ENCODE measurements at regions not wholly inside any gene's neighbourhood (a gene's known extent, or its start where the extent isn't known, plus 50 kb on each side); places are given as distances from the start of the nearest gene placed in this dataset.

DNA sequence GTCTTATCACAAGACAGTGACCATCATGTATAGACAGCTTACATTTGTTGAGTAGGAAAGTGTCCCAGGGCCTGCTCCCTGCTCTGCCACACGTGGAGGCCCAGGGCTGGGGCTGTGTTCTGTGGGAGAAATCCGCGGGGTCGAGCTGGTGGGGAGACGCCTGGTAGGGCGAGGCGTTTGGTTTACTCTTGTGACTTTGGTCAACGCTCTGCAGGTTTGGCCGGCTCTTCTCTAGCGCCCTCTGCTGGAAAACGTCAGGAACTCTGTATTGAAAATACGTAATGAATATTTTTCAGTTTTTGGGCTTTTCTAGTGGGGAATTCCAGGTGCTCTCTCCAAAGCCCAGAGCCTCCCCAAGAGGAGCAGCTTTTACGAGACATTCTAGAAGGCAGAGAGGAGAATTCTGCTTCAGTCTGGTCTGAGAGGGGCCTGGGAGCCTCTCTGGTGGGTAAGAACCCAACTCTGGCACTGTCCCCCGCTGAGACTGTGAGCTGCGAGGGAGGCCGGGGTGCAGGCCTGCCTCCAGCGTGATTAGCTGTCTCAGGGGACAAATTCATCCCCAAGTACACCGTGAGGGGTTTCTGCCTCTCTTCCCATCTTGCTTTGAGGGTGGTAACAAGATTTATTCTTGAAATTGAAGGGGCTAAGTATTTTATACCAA, 112.6 kb upstream of the RALGAPA2 start:
- peak; percentile 5 for DNase-seq (ENCODE audit: low read depth)

DNA sequence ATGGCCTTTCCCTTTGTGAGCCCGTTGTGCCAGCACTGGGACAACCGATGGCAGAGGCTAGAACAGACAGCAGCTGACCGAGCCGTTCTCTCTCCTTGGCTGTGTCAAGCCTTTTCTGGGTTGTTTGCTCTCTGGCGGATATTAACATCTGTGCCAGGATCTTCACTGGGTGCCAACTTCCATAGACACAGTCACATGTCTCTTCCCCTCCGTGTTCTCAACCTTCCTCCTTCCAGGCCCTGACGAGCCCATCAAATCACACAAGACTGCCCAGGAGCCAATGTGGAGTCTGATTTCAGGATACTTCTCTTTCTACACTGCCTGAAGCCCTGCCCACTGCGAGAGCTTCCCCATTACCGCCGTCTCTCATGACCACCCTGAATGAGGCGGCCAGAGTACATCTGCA, 111.0 kb upstream of the RALGAPA2 start:
- no peak for DNase-seq (ENCODE audit: low read depth)

DNA sequence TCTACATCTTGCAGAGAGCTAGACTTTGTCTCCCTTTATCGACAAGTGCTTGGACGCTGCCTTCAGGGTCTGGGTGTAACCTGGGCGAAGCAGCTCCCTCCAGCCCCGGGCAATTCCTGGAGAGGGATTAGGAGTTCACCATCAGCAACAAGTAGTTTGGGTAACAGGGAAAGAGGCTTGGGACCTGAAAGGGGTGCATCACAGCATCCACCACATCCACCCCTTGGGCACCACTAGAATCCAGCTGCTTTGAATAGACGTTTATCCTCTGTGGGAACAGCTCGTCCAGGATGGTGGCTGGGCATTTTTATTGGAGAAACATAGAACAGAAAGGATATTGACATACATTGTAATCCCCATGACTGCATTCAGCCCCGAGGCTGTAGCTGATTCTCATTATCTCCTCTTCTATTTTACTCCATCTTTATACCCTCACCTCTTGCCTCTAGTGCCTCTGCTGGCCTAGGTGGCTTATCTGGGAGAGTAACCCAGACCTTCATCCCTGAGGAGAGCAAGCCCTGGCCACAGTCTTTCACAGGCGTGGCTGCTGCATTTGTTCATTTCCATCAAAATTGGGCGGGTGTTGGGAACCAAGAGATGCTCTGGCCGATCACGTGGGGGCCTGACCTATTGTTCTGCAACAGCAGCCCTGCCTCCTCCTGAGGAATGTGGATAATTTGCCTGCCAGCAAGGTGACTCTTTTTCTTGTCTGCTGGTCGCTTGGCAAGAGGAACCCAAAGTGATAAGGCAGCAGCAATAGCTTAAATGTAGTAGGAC, 109.2 kb upstream of the RALGAPA2 start:
- no peak for DNase-seq (ENCODE audit: low read depth)

DNA sequence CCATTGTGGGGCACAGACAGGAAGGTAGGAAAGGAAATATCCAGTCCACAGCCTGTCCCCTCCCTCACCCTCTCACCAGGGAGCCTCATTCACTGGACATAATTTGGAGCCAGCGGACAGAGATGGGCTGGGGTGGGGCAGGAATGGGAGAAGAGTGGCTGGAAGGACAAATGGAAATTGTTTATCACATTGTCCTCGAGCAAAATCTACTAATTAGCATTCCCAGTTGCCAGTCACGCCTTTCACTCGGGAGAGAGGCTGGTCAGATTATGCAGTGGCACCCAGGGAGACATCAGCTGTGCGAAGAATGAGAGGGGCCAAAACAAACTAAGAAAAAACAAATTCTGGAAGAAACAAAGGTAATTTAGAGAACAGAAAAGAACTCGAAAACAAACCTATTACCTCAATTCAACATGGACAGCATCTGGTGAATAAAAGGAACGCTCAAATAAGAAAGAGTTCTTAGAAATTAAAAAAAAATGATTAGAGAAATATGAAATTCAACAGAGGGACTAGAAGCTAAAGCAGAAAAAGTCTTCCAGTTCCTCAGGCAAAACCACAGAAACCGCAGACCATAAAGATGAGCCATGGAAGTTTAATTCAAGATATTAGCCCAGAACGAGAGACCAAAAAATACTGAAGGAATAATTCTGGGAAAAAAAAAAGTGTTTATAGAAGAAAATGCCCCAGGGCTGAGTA, 108.5 kb upstream of the RALGAPA2 start:
- DNase-seq (ENCODE audit: low read depth) = no peak

- no peak for DNase-seq (ENCODE audit: low read depth)
Measured at GRCh38 chr20:20820104-20820503, 107.7 kb upstream of the RALGAPA2 start.

- no peak for DNase-seq (ENCODE audit: low read depth)
Measured at GRCh38 chr20:20816969-20817755, 104.7 kb upstream of the RALGAPA2 start.

GRCh38 chr20:20815711-20816455, 103.4 kb upstream of the RALGAPA2 start:
- no peak for DNase-seq (ENCODE audit: low read depth)

- DNase-seq (ENCODE audit: low read depth) = no peak
Measured at GRCh38 chr20:20814685-20815084, 102.2 kb upstream of the RALGAPA2 start.

- DNase-seq (ENCODE audit: low read depth) = no peak
Measured at GRCh38 chr20:20812136-20812535, 99.7 kb upstream of the RALGAPA2 start.

GRCh38 chr20:20808016-20808415, 95.6 kb upstream of the RALGAPA2 start:
- DNase-seq (ENCODE audit: low read depth) = no peak

GRCh38 chr20:20806121-20807095, 94.0 kb upstream of the RALGAPA2 start:
- no peak for DNase-seq (ENCODE audit: low read depth)

DNA sequence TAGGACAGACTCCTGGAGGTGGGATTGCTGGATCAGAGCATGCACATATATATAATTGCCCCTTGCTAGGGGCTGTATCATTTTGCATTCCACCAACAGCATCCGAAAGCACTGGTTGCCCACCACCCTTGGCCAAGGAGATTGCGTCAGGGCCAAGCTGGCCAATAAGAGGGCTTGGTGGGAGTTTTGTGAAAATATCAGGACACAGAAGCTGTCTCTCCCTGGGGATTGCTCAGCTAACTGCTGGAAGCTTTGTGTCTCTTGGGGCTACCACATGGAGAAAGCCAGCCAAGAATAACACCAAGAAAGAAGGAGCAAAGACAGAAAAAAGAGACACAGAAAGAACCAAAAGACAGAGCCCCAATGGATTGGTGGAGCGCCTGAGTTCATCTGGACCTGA, 90.6 kb upstream of the RALGAPA2 start:
- no peak for DNase-seq (ENCODE audit: low read depth)

DNA sequence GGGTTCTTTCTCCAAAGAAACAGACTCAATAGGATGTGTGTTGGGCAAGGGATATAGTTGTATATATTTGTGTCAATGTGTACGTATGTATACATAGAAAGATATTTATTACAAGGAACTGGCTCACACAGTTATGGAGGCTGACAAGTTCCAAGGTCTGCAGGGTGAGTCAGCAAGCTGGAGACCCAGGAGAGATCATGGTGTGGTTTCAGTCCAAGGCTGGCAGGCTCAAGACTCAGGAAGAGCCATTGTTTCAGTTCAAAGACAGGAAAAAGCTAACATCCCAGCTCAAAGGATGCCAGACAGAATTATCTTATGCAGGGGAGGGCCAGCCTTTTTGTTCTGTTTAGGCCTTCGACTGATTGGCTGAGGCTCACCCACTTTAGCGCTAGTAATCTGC, 89.9 kb upstream of the RALGAPA2 start:
- DNase-seq (ENCODE audit: low read depth) = no peak

- no peak for DNase-seq (ENCODE audit: low read depth)
Measured at GRCh38 chr20:20799716-20800312, 87.4 kb upstream of the RALGAPA2 start.

DNA sequence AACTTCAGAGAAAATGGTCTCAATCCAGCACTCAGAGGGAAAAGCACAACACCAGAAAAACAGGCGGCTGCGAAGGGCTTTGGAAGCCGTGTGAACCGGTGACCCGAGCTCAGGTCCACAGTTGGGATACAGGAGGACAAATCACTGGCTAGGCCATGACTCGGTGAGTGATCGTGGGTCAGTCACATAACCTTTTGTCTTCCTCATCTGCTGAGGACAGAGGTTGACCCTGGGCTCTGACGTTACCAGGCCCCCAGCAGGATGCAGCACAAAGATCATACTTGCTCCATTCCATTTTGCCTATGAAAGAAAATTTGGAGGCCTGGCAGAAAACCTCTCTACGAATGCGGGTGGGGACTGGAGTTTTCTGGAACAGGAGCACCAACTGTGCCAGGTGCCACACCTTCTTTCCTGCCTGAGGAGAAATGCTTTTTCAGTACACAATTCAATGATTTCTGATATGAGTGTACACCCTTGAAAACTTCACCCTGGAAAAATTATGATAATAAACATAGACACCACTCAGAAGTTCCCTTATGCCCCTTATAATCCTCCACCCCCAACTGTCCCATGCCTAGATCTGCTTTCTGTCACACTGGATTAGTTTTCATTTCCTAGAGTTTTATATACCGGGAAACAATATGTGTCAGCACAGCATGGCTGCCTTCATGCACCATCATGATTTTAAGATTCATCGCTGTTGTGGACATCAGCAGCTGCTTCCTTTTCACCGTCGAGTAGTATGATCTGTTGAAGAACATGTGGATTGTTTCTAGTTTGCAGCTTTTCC, 85.3 kb upstream of the RALGAPA2 start:
- DNase-seq (ENCODE audit: low read depth) = no peak

DNA sequence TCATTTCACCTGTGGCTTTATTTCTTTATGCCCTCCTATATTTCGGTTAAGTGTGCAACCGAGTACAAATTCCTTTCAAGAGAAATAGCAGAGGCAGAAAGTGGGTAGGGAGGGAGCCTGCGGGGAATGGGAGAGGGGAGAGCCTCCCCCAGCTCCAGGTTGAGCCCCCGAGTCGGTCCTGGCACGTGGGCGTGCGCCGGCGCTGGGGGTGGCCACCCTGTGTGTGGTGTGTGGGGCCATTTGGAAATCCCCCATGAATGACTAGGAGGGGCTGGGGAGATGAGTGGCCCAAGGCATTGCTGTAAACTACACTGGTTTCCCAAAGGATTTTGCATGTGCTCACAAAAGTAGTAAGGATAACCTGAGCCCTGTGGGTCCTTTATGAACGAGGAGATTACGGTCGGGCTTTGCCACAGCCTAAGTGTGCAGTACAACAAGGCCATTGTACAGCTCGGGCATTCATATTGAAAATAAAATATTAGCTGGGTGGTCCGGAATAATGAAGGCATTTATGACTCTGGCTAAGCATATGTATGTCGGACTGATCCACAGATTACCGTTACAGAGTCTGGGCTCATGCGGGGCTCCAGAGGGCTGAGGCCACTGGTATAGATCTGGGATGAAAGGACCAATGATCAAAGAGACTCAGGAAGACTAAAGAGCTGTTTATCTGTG, 84.5 kb upstream of the RALGAPA2 start:
- DNase-seq (ENCODE audit: low read depth) = no peak

DNA sequence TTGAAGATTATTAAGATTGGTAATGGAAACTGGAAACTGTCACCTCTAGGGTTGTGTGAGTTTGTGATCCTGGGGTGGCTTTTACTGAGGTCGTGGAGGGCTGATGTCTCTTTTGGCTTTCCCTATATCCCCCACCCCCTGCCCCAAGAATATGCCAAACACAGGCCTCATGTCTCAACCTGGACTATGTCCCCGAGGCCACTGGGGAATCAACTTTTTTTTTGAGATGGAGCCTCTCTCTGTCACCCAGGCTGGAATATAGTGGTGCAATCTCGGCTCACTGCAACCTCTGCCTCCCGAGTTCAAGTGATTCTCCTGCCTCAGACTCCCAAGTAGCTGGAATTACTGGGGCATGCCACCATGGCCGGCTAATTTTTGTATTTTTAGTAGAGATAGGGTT, 83.3 kb upstream of the RALGAPA2 start:
- no peak for DNase-seq (ENCODE audit: low read depth)

DNA sequence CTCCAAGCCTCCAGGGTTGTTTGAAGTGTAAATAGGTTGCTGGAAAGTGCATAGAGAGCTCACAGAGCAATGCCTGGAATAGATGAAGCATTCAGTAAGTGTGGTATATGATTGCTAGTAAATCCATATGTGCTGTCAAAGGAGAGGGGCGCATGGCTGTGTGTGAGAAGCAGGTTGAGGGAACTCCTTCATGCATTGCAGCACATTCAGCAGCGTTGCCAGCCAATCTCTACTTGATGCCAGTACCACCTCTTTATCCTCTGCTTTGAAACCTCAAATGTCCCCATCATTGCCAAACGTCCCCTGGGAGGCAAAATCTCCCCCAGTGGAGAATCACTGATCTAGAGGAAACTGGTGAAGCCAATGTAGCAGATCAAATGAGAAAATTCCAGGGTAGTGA, 82.7 kb upstream of the RALGAPA2 start:
- no peak for DNase-seq (ENCODE audit: low read depth)

- DNase-seq (ENCODE audit: low read depth) = no peak
Measured at GRCh38 chr20:20793591-20793990, 81.1 kb upstream of the RALGAPA2 start.
